ENCODE measurements at regions not wholly inside any gene's neighbourhood (a gene's known extent, or its start where the extent isn't known, plus 50 kb on each side); places are given as distances from the start of the nearest gene placed in this dataset.

DNA sequence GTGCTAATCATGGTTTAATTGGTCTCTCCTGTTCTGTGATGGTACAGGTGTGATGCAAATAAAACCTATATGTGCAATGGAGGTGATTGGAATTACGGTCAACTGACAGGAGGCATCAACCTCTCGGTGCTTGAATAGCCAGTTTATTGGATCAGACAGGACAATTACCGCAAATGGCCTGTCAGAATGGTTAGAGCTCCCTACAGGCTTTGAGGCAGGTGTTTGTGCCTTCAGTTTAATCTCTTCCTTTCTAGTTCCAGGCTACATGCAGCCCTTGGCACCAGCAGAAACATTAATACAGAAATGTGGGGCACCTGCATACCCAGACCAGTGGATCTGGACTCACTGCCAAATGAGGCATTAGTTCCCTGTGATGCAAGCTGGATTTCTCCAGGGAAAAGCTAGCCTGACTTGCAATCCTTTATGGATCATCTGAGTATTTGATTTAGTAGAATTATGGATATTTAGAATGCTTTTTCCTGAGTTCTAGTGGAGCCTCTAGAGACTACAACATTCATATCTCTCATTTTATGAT lies 128.6 kb downstream of the MAT2B start:
- H4K20me1 ChIP-seq (ENCODE audit: control insufficient read depth, extremely low read depth, insufficient read depth, low read length): no peaks in the 10 kb centered on the region
- no peak for FAIRE-seq

GRCh38 chr5:163635631-163636030 lies 130.2 kb downstream of the MAT2B start:
- Histone ChIP-seq H3K9me3 (ENCODE audit: control insufficient read depth, low read depth, low read length) (no peaks in the 10 kb centered on the region), H4K20me1 (ENCODE audit: control insufficient read depth, extremely low read depth, insufficient read depth, low read length) (no peaks in the 10 kb centered on the region), H3K4me1 (ENCODE audit: control insufficient read depth, extremely low read depth, insufficient read depth, low read length) (no peaks in the 10 kb centered on the region), H3K27ac (ENCODE audit: control insufficient read depth, insufficient read depth, low read length) (no peak overlapping the region), H3K4me2 (ENCODE audit: control insufficient read depth, extremely low read depth, insufficient read depth, low read depth, low read length) (no peak overlapping the region), H3K9ac (ENCODE audit: control insufficient read depth, extremely low read depth, insufficient read depth, low read length) (no peak overlapping the region), H3K36me3 (ENCODE audit: control insufficient read depth in 2 of 2, extremely low read depth in 1 of 2, insufficient read depth in 2 of 2, low read length in 2 of 2) (no peaks in the 10 kb centered on the region), H2AFZ (ENCODE audit: control insufficient read depth, low read length) (no peak overlapping the region), H3K4me3 (ENCODE audit: control insufficient read depth in 2 of 3, extremely low read depth in 1 of 3, insufficient read depth in 2 of 3, low read depth in 1 of 3, low read length in 3 of 3) (no peak overlapping the region), H3K79me2 (ENCODE audit: control insufficient read depth, insufficient read depth, low read length) (no peaks in the 10 kb centered on the region), H3K27me3 (ENCODE audit: control insufficient read depth, extremely low read depth, insufficient read depth, low read length) (no peaks in the 10 kb centered on the region), H3K9me1 (ENCODE audit: control insufficient read depth, extremely low read depth, insufficient read depth, low read length) (no peaks in the 10 kb centered on the region)
- dilution Hi-C loops (cut with MboI; ENCODE audit: extremely low pct_ligation_motif_present, low sequenced_read_pairs): no loop called here
- FAIRE-seq: no peak
- no peak for DNase-seq (ENCODE audit: low read depth, low spot score)
- TF ChIP-seq, protein P1, sequence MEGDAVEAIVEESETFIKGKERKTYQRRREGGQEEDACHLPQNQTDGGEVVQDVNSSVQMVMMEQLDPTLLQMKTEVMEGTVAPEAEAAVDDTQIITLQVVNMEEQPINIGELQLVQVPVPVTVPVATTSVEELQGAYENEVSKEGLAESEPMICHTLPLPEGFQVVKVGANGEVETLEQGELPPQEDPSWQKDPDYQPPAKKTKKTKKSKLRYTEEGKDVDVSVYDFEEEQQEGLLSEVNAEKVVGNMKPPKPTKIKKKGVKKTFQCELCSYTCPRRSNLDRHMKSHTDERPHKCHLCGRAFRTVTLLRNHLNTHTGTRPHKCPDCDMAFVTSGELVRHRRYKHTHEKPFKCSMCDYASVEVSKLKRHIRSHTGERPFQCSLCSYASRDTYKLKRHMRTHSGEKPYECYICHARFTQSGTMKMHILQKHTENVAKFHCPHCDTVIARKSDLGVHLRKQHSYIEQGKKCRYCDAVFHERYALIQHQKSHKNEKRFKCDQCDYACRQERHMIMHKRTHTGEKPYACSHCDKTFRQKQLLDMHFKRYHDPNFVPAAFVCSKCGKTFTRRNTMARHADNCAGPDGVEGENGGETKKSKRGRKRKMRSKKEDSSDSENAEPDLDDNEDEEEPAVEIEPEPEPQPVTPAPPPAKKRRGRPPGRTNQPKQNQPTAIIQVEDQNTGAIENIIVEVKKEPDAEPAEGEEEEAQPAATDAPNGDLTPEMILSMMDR (optimal IDR thresholded peaks at IDR 0.05 in 1 of 3, IDR thresholded peaks at IDR 0.05 in 1 of 3, conservative IDR thresholded peaks at IDR 0.05 in 1 of 3; ENCODE audit: extremely low read depth in 1 of 3, insufficient read depth in 2 of 3, low read length in 3 of 3): no peak
- TF ChIP-seq EZH2 (IDR thresholded peaks at IDR 0.05; ENCODE audit: low read length): no peak

More for the DNA sequence above, 128.6 kb downstream of the MAT2B start:
- no peak for DNase-seq (ENCODE audit: low read depth, low spot score)
- H3K27me3 ChIP-seq (ENCODE audit: control insufficient read depth, extremely low read depth, insufficient read depth, low read length): no peaks in the 10 kb centered on the region
- H2AFZ ChIP-seq (ENCODE audit: control insufficient read depth, low read length): no peak overlapping the region
- no peak overlapping the region for H3K4me2 ChIP-seq (ENCODE audit: control insufficient read depth, extremely low read depth, insufficient read depth, low read depth, low read length)
- no peak overlapping the region for H3K4me3 ChIP-seq (ENCODE audit: control insufficient read depth in 2 of 3, extremely low read depth in 1 of 3, insufficient read depth in 2 of 3, low read depth in 1 of 3, low read length in 3 of 3)
- no peaks in the 10 kb centered on the region for H3K9me3 ChIP-seq (ENCODE audit: control insufficient read depth, low read depth, low read length)
- no peak overlapping the region for H3K9ac ChIP-seq (ENCODE audit: control insufficient read depth, extremely low read depth, insufficient read depth, low read length)
- H3K79me2 ChIP-seq (ENCODE audit: control insufficient read depth, insufficient read depth, low read length): no peaks in the 10 kb centered on the region
- no peak overlapping the region for H3K27ac ChIP-seq (ENCODE audit: control insufficient read depth, insufficient read depth, low read length)
- no peaks in the 10 kb centered on the region for H3K4me1 ChIP-seq (ENCODE audit: control insufficient read depth, extremely low read depth, insufficient read depth, low read length)
- H3K9me1 ChIP-seq (ENCODE audit: control insufficient read depth, extremely low read depth, insufficient read depth, low read length): no peaks in the 10 kb centered on the region
- TF ChIP-seq, protein P1 (optimal IDR thresholded peaks at IDR 0.05 in 1 of 3, IDR thresholded peaks at IDR 0.05 in 1 of 3, conservative IDR thresholded peaks at IDR 0.05 in 1 of 3; ENCODE audit: extremely low read depth in 1 of 3, insufficient read depth in 2 of 3, low read length in 3 of 3): no peak
- no peak for TF ChIP-seq EZH2 (IDR thresholded peaks at IDR 0.05; ENCODE audit: low read length)
- dilution Hi-C loops (cut with MboI; ENCODE audit: extremely low pct_ligation_motif_present, low sequenced_read_pairs): no loop called here
- H3K36me3 ChIP-seq (ENCODE audit: control insufficient read depth in 2 of 2, extremely low read depth in 1 of 2, insufficient read depth in 2 of 2, low read length in 2 of 2): no peaks in the 10 kb centered on the region

All from keratinocyte (primary cell).